SK-N-SH treated with all-trans-retinoic acid at 6 μM for 48 hours (cell line): ENCODE measurements at regions not wholly inside any gene's neighbourhood (a gene's known extent, or its start where the extent isn't known, plus 50 kb on each side); places are given as distances from the start of the nearest gene placed in this dataset.

Experiments
- BACH2 ChIP-seq: fragments of 250-450 bp; sonication (Bioruptor Pico); IDR thresholded peaks from 2 replicates; pipeline ENCODE4 v1.9.0; 2021; ENCODE audit warnings: mild to moderate bottlenecking, borderline replicate concordance
- CREB5 ChIP-seq: fragments of 250-450 bp; sonication (Bioruptor Pico); IDR thresholded peaks from 2 replicates; pipeline ENCODE4 v1.5.1; 2020; ENCODE audit warnings: low read depth, mild to moderate bottlenecking, moderate library complexity
- CSDC2 ChIP-seq: fragments of 250-450 bp; sonication (Bioruptor Pico); IDR thresholded peaks from 2 replicates; pipeline ENCODE4 v1.5.0; 2020; ENCODE audit warnings: mild to moderate bottlenecking, moderate library complexity
- ESRRG ChIP-seq: fragments of 250-450 bp; sonication (Bioruptor Pico); IDR thresholded peaks from 2 replicates; pipeline ENCODE4 v1.6.1; 2021; ENCODE audit warnings: mild to moderate bottlenecking
- GLIS3 ChIP-seq: fragments of 250-450 bp; sonication (Bioruptor Pico); IDR thresholded peaks from 2 replicates; pipeline ENCODE4 v1.5.0; 2020; ENCODE audit warnings: mild to moderate bottlenecking, moderate library complexity
- ISL1 ChIP-seq: fragments of 250-450 bp; sonication (Bioruptor Pico); IDR thresholded peaks from 2 replicates; pipeline ENCODE4 v2.1.2; 2022; ENCODE audit warnings: mild to moderate bottlenecking, moderate library complexity
- PATZ1 ChIP-seq: fragments of 250-450 bp; sonication (Bioruptor Pico); IDR thresholded peaks from 2 replicates; pipeline ENCODE4 v1.8.0; 2020; ENCODE audit warnings: mild to moderate bottlenecking, moderate library complexity, borderline replicate concordance
- RARB ChIP-seq: fragments of 250-450 bp; sonication (Bioruptor Pico); IDR thresholded peaks from 2 replicates; pipeline ENCODE4 v1.8.0; 2021; ENCODE audit warnings: mild to moderate bottlenecking, moderate library complexity
- SNAI2 ChIP-seq: fragments of 250-450 bp; sonication (Bioruptor Pico); IDR thresholded peaks from 2 replicates; pipeline ENCODE4 v1.5.0; 2020; ENCODE audit warnings: mild to moderate bottlenecking, moderate library complexity
- TCF4 ChIP-seq: fragments of 250-450 bp; sonication (Bioruptor Pico); IDR thresholded peaks from 2 replicates; pipeline ENCODE4 v1.8.0; 2021; ENCODE audit warnings: mild to moderate bottlenecking, moderate library complexity, borderline replicate concordance
- TSHZ2 ChIP-seq: fragments of 250-450 bp; sonication (Bioruptor Pico); IDR thresholded peaks from 2 replicates; pipeline ENCODE4 v1.5.0; 2020; ENCODE audit warnings: mild to moderate bottlenecking, moderate library complexity
- ZFP3 ChIP-seq: fragments of 250-450 bp; sonication (Bioruptor Pico); IDR thresholded peaks from 2 replicates; pipeline ENCODE4 v1.5.0; 2020; ENCODE audit warnings: mild to moderate bottlenecking, moderate library complexity
- ZNF70 ChIP-seq: fragments of 450-650 bp; formaldehyde crosslinking; IDR thresholded peaks from 2 replicates; pipeline ENCODE4 v1.5.0; 2020; ENCODE audit warnings: mild to moderate bottlenecking, moderate library complexity
- TF ChIP-seq, protein P1 (sequence below): fragments of 250-450 bp; sonication (Bioruptor Pico); IDR thresholded peaks from 2 replicates; pipeline ENCODE4 v1.5.1; 2021; ENCODE audit warnings: mild to moderate bottlenecking, moderate library complexity

- TF ChIP-seq PATZ1 (no peak), TSHZ2 (no peak), ZFP3 (CRISPR knock-in tag) (no peak), ISL1 (CRISPR knock-in tag) (no peak), SNAI2 (CRISPR knock-in tag) (no peak), ZNF70 (CRISPR knock-in tag) (no peak), RARB (no peak), TCF4 (no peak), CREB5 (CRISPR knock-in tag) (no peak), GLIS3 (CRISPR knock-in tag) (no peak), BACH2 (CRISPR knock-in tag) (no peak), ESRRG (no peak), CSDC2 (CRISPR knock-in tag) (no peak)
- TF ChIP-seq, protein P1, sequence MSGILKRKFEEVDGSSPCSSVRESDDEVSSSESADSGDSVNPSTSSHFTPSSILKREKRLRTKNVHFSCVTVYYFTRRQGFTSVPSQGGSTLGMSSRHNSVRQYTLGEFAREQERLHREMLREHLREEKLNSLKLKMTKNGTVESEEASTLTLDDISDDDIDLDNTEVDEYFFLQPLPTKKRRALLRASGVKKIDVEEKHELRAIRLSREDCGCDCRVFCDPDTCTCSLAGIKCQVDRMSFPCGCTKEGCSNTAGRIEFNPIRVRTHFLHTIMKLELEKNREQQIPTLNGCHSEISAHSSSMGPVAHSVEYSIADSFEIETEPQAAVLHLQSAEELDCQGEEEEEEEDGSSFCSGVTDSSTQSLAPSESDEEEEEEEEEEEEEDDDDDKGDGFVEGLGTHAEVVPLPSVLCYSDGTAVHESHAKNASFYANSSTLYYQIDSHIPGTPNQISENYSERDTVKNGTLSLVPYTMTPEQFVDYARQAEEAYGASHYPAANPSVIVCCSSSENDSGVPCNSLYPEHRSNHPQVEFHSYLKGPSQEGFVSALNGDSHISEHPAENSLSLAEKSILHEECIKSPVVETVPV = no peak
Observed at GRCh38 chr2:16869711-16870110, 204.1 kb upstream of the CYRIA start.
